ENCODE measurements at regions not wholly inside any gene's neighbourhood (a gene's known extent, or its start where the extent isn't known, plus 50 kb on each side); places are given as distances from the start of the nearest gene placed in this dataset.

GRCh38 chr12:124419292-124420040 lies 124.6 kb downstream of the RFLNA start:
- peak overlapping the region; percentile 87 to 98 (median 96) for H3K27ac ChIP-seq
- intact Hi-C loops (cut with DNase I), result no loop called here
- no peak for DNase-seq
- WGBS, 2 donors, result 87 to 91% methylated on average over 21 of the region's 21 CpGs
- H3K4me1 ChIP-seq, result peaks cover 0 to 83% (median 60%) of the 10 kb centered on the region in 4 donors
- H3K9me3 ChIP-seq, result no peaks in the 10 kb centered on the region
- H3K4me3 ChIP-seq, result no peak overlapping the region
- peaks cover 0 to 44% (median 14%) of the 10 kb centered on the region in 4 donors for H3K36me3 ChIP-seq
- no peaks in the 10 kb centered on the region for H3K27me3 ChIP-seq
- TF ChIP-seq POLR2A (IDR thresholded peaks at IDR 0.05), result no peak
- TF ChIP-seq EP300 (IDR thresholded peaks at IDR 0.05), result peak in 1 of 4 donors; percentile 26
- peak in 1 of 4 donors; percentile 25 for TF ChIP-seq POLR2AphosphoS5 (IDR thresholded peaks at IDR 0.05)
- TF ChIP-seq, protein P1, sequence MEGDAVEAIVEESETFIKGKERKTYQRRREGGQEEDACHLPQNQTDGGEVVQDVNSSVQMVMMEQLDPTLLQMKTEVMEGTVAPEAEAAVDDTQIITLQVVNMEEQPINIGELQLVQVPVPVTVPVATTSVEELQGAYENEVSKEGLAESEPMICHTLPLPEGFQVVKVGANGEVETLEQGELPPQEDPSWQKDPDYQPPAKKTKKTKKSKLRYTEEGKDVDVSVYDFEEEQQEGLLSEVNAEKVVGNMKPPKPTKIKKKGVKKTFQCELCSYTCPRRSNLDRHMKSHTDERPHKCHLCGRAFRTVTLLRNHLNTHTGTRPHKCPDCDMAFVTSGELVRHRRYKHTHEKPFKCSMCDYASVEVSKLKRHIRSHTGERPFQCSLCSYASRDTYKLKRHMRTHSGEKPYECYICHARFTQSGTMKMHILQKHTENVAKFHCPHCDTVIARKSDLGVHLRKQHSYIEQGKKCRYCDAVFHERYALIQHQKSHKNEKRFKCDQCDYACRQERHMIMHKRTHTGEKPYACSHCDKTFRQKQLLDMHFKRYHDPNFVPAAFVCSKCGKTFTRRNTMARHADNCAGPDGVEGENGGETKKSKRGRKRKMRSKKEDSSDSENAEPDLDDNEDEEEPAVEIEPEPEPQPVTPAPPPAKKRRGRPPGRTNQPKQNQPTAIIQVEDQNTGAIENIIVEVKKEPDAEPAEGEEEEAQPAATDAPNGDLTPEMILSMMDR (IDR thresholded peaks at IDR 0.05), result no peak

DNA sequence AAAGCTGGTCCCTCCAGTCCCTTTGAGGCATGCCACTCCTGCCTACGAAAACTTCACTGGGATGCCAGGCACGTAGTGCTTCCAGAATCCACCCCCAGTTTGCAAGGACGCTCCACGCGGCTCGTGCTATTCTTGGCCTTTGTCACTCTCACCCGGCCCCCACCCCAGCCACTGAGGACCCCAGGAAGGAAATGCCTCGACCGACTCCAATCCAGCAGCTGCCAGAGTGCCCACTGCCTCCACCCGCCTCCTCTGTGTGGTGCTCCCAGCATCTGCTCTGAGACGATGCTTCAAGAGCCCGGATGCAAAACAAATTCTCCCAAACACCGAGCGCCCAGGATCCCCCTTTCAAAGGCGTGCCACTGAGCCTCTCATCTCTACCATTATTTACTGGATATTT lies 123.9 kb downstream of the RFLNA start:
- Histone ChIP-seq H3K27me3 (no peaks in the 10 kb centered on the region), H3K27ac (peak overlapping the region; percentile 87 to 98 (median 96)), H3K4me1 (peaks cover 0 to 83% (median 59%) of the 10 kb centered on the region in 4 donors), H3K9me3 (no peaks in the 10 kb centered on the region), H3K4me3 (no peak overlapping the region), H3K36me3 (peaks cover 0 to 44% (median 14%) of the 10 kb centered on the region in 4 donors)
- no peak for TF ChIP-seq POLR2A (IDR thresholded peaks at IDR 0.05)
- no peak for TF ChIP-seq POLR2AphosphoS5 (IDR thresholded peaks at IDR 0.05)
- TF ChIP-seq, protein P1 (IDR thresholded peaks at IDR 0.05), result no peak
- TF ChIP-seq EP300 (IDR thresholded peaks at IDR 0.05), result no peak
- WGBS, 2 donors, result 90 to 93% methylated on average over 15 of the region's 15 CpGs
- intact Hi-C loops (cut with DNase I), result no loop called here
- DNase-seq, result no peak

DNA sequence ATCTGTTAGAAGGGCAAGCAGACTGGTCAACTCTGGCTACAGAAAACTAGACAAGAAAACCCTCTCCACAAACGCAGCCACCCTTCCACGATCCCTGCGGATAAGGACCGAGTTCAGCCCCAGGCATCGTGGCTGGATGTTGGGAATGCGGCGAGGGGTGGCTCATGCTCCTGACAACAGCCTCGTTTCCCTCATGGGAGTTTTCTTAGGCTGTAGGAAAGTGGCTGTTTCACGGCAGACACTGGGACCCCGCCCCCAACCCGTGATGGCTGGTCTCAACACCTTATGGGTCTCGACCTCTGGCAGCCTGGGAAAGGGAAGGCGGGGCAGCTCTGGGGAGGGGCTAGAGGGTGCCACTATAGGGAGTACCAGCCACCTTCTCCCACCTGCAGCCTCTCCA lies 123.3 kb downstream of the RFLNA start:
- DNase-seq, result no peak
- Histone ChIP-seq H3K27ac (peak overlapping the region in 2 of 4 donors; percentile 95 to 98), H3K27me3 (no peaks in the 10 kb centered on the region), H3K4me3 (no peak overlapping the region), H3K36me3 (peaks cover 0 to 44% (median 14%) of the 10 kb centered on the region in 4 donors), H3K4me1 (peaks cover 0 to 83% (median 59%) of the 10 kb centered on the region in 4 donors), H3K9me3 (no peaks in the 10 kb centered on the region)
- intact Hi-C loops (cut with DNase I), result no loop called here
- WGBS, 2 donors, result 93 to 95% methylated on average over 13 of the region's 13 CpGs
- TF ChIP-seq POLR2A (IDR thresholded peaks at IDR 0.05), result no peak
- TF ChIP-seq POLR2AphosphoS5 (IDR thresholded peaks at IDR 0.05), result no peak
- TF ChIP-seq, protein P1 (IDR thresholded peaks at IDR 0.05), result no peak
- no peak for TF ChIP-seq EP300 (IDR thresholded peaks at IDR 0.05)

DNA sequence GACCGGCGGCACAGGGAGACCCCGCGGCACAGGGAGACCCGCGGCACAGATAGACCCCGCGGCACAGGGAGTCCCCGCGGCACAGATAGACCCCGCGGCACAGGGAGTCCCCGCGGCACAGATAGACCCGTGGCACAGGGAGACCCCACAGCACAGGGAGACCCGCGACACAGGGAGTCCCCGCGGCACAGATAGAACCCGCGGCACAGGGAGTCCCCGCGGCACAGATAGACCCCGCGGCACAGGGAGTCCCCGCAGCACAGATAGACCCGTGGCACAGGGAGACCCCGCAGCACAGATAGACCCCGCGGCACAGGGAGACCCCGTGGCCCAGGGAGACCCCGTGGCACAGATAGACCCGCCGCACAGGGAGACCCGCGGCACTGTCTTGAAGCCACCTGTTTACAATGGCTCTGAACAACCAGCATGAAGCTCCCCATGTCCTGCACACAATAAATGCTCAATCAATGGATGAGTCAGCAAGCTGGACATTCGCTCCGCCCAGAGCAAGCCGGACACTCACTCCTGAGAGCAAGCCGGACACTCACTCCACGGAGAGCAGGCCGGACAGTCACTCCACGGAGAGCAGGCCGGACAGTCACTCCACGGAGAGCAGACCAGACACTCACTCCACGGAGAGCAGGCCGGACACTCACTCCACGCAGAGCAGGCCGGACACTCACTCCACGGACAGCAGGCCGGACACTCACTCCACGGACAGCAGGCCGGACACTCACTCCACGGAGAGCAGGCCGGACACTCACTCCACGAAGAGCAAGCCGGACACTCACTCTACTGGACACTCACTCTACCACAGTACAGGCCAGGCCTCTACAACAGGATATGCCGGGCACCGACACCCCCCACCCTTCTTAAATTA lies 121.9 kb downstream of the RFLNA start:
- 94 to 95% methylated on average over 59 of the region's 59 CpGs for WGBS, 2 donors
- intact Hi-C loops (cut with DNase I), result no loop called here
- H3K4me1 ChIP-seq, result peaks cover 0 to 83% (median 59%) of the 10 kb centered on the region in 4 donors
- no peak for TF ChIP-seq EP300 (IDR thresholded peaks at IDR 0.05)
- DNase-seq, result no peak
- H3K36me3 ChIP-seq, result peaks cover 0 to 42% (median 14%) of the 10 kb centered on the region in 4 donors
- no peaks in the 10 kb centered on the region for H3K27me3 ChIP-seq
- H3K4me3 ChIP-seq, result no peak overlapping the region
- peak overlapping the region; percentile 25 to 98 (median 86) for H3K27ac ChIP-seq
- no peaks in the 10 kb centered on the region for H3K9me3 ChIP-seq

DNA sequence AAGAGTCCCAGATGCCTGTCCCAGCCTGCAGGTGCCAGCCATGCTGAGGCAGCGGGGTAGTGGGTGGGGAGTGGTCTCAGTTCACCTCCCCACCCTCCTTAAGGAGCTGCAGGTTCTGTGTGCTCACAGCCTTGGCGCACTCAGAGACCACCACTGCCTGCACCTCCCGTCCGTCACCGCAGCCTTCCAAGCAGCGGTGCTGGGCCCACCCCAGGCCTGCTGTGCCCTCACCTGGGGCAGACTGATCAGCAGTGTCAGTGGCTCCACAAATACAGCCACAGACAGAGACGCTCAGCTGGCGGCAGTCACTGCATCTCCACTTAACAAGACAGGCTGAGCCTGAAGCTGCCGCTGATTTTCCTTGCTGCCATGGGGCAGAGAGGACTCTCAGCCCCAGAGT lies 120.2 kb downstream of the RFLNA start:
- TF ChIP-seq POLR2AphosphoS5 (IDR thresholded peaks at IDR 0.05), result no peak
- no peak for TF ChIP-seq POLR2A (IDR thresholded peaks at IDR 0.05)
- TF ChIP-seq, protein P1 (IDR thresholded peaks at IDR 0.05), result no peak
- TF ChIP-seq EP300 (IDR thresholded peaks at IDR 0.05), result no peak
- H3K36me3 ChIP-seq, result peaks cover 0 to 30% (median 14%) of the 10 kb centered on the region in 4 donors
- peaks cover 0 to 83% (median 60%) of the 10 kb centered on the region in 4 donors for H3K4me1 ChIP-seq
- H3K27me3 ChIP-seq, result no peaks in the 10 kb centered on the region
- DNase-seq, result no peak
- intact Hi-C loops (cut with DNase I), result no loop called here
- no peaks in the 10 kb centered on the region for H3K9me3 ChIP-seq
- peak overlapping the region; percentile 34 to 98 (median 86) for H3K27ac ChIP-seq
- H3K4me3 ChIP-seq, result no peak overlapping the region
- 94 to 95% methylated on average over 9 of the region's 9 CpGs for WGBS, 2 donors
